Left lung (tissue), 4 donors: ENCODE measurements at regions not wholly inside any gene's neighbourhood (a gene's known extent, or its start where the extent isn't known, plus 50 kb on each side); places are given as distances from the start of the nearest gene placed in this dataset.
A peak's percentile ranks its signal among the peaks of the same experiment; 100 is the strongest.

Experiments used
- ATAC-seq: fragments of 200-7000 bp; cut with Tn5 transposase; one replicate; pipeline ENCODE4 v1.9.1; 2020; ENCODE audit warnings: moderate library complexity
- DNase-seq, 4 donors: peaks; one replicate each; pipeline ENCODE4 v3.0.0-alpha.2; 2013 to 2020
- H3K27ac ChIP-seq, 2 donors: fragments of 200-600 bp; sonication (generic) in 1 of 2; one replicate each; pipeline versions ENCODE4 v1.5.0 to v1.8.0; 2020 to 2021
- H3K27me3 ChIP-seq, 2 donors: fragments of 200-600 bp; sonication (generic) in 1 of 2; one replicate each; pipeline versions ENCODE4 v1.5.0 to v1.8.0; 2020 to 2021
- H3K36me3 ChIP-seq, 2 donors: fragments of 200-600 bp; sonication (generic) in 1 of 2; one replicate each; pipeline versions ENCODE4 v1.5.0 to v1.8.0; 2020 to 2021
- H3K4me1 ChIP-seq, 2 donors: fragments of 200-600 bp; one replicate each; pipeline ENCODE4 v1.8.0; 2021
- H3K4me3 ChIP-seq, 2 donors: fragments of 200-600 bp; sonication (generic) in 1 of 2; one replicate each; pipeline versions ENCODE4 v1.5.0 to v1.8.0; 2020 to 2021; ENCODE audit warnings: mild to moderate bottlenecking in 1 of 2
- H3K9me3 ChIP-seq, 2 donors: fragments of 200-600 bp; sonication (generic) in 1 of 2; one replicate each; pipeline versions ENCODE4 v1.5.0 to v1.8.0; 2020 to 2021
- CTCF ChIP-seq, 2 donors: fragments of 200-600 bp; sonication (generic) in 1 of 2; IDR thresholded peaks; one replicate each; pipeline versions ENCODE4 v1.5.0 to v1.8.0; 2021; ENCODE audit warnings: antibody characterized with exemption in 2 of 2
- intact Hi-C, 2 donors: fragments of 100-400 bp; cut with DNase I; formaldehyde crosslinking; loops; one replicate each; pipeline versions ENCODE4 v1.11.2 to v1.14.2; 2022
- donor health status: DM: no; HTN: yes; CAD: no.
- donor health status: DM: no; HTN: no; CAD: no.

- Histone ChIP-seq H3K4me1 (peaks cover 0 to 3% of the 10 kb centered on the region in 2 donors), H3K4me3 (no peak overlapping the region), H3K27me3 (no peaks in the 10 kb centered on the region), H3K9me3 (no peaks in the 10 kb centered on the region), H3K27ac (peak overlapping the region in 1 of 2 donors; percentile 21), H3K36me3 (no peaks in the 10 kb centered on the region)
- intact Hi-C loops = no loop called here
- no peak for TF ChIP-seq CTCF (IDR thresholded peaks at IDR 0.05)
- ATAC-seq = no peak
- peak in 1 of 4 donors; percentile 9 for DNase-seq
Observed at GRCh38 chr4:153934688-153935017, 145.8 kb upstream of the SFRP2 start.

DNA sequence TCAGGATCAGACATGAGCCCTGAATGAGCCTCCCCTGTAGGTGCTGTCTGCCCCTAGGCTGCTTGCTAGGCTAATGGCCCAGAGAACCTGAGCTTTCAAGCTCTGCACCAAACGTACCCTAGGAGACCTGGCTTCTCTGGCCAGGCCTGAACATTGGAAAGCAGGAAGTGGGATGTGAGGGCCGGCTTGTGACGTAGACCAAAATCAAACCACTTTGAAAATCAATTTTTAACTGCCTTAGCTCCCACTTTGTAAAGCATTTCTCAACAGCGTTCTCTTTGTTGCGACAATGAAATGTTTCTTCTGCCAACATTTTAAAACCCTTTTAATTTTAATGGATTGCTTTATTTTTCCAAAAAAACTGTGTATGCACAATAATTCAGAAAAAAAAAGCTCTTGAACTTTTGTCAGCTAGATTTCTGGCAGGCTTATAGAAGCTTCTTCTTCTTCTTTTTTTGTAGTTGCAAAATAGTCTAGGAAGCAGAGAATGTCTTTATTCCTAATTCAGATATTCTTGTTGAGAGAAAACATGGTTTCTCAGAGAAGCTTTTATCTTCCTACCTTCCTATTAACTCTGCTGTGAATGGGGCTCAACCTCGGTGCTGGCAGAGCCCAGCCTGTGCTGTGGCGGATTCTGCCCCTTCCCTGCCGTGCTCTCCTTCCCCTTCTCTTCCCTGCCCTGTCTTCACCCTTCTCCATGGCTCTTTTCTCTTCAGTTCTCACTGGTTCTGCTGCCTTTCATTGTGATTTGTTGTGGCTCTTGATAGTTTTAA lies 145.2 kb upstream of the SFRP2 start:
- H3K27ac ChIP-seq = peak overlapping the region; percentile 21 to 24
- H3K4me3 ChIP-seq = no peak overlapping the region
- no peaks in the 10 kb centered on the region for H3K9me3 ChIP-seq
- intact Hi-C loops = no loop called here
- no peaks in the 10 kb centered on the region for H3K27me3 ChIP-seq
- H3K4me1 ChIP-seq = peaks cover 0 to 3% of the 10 kb centered on the region in 2 donors
- ATAC-seq = no peak
- no peaks in the 10 kb centered on the region for H3K36me3 ChIP-seq
- no peak for TF ChIP-seq CTCF (IDR thresholded peaks at IDR 0.05)
- DNase-seq = peak in 3 of 4 donors; percentile 26 to 39 (median 31)

GRCh38 chr4:153931804-153932203 lies 142.9 kb upstream of the SFRP2 start:
- H3K36me3 ChIP-seq = no peaks in the 10 kb centered on the region
- DNase-seq (peak in 1 of 4 donors; percentile 15), ATAC-seq (peak; percentile 88)
- H3K9me3 ChIP-seq = no peaks in the 10 kb centered on the region
- H3K27ac ChIP-seq = no peak overlapping the region
- no peaks in the 10 kb centered on the region for H3K27me3 ChIP-seq
- peaks cover 0 to 3% of the 10 kb centered on the region in 2 donors for H3K4me1 ChIP-seq
- no peak for TF ChIP-seq CTCF (IDR thresholded peaks at IDR 0.05)
- intact Hi-C loops = no loop called here
- H3K4me3 ChIP-seq = no peak overlapping the region

DNA sequence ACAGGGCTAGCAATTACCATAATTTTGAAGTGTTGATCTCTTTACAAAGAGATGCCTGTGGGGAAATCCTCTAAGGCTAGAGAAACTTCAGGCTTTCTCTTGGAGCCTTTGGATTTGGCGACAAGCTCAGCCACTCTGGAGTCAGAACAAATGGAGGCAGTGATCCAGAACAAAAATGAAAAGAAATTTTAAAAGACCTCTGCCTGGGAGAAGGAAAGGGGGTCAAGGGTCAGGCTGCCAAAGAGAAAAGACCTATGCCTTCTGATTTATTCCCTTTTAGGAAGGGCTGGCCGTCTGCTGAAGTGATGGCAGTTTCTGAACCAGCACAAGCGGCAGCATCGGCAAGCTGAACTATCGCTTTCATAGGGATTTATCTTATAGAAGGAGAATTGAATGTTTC lies 140.8 kb upstream of the SFRP2 start:
- Histone ChIP-seq H3K36me3 (no peaks in the 10 kb centered on the region), H3K9me3 (no peaks in the 10 kb centered on the region), H3K4me3 (no peak overlapping the region), H3K27ac (no peak overlapping the region), H3K27me3 (no peaks in the 10 kb centered on the region), H3K4me1 (peaks cover 0 to 3% of the 10 kb centered on the region in 2 donors)
- intact Hi-C loops = no loop called here
- ATAC-seq (no peak), DNase-seq (no peak)
- TF ChIP-seq CTCF (IDR thresholded peaks at IDR 0.05) = no peak

DNA sequence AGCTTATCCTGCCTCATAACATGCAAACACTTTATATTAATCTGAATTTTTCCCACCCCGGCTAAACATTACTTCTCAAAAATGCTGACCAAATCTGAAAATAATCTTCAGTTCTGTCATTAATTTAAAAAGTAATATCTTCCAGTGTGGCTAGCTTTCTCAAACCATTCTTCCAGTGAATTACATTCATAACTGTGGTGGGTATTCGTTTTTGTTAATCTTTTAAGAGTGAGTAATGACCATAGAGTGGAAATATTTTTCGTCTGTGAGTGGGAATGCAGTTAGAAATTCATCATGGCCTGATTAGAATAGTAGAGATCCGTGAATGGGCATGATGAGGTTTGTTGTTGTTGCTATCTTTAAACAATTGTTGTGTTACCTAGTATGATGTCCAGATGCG lies 138.6 kb upstream of the SFRP2 start:
- no peak overlapping the region for H3K27ac ChIP-seq
- H3K4me3 ChIP-seq = no peak overlapping the region

More for the DNA sequence above, 138.6 kb upstream of the SFRP2 start:
- Histone ChIP-seq H3K27me3 (no peaks in the 10 kb centered on the region), H3K4me1 (peaks cover 0 to 3% of the 10 kb centered on the region in 2 donors), H3K9me3 (no peaks in the 10 kb centered on the region), H3K36me3 (no peaks in the 10 kb centered on the region)
- ATAC-seq = no peak
- intact Hi-C loops = no loop called here
- TF ChIP-seq CTCF (IDR thresholded peaks at IDR 0.05) = no peak
- DNase-seq = no peak
